HUES48 (cell line): ENCODE measurements at regions not wholly inside any gene's neighbourhood (a gene's known extent, or its start where the extent isn't known, plus 50 kb on each side); places are given as distances from the start of the nearest gene placed in this dataset.

Source experiments
- H3K27ac ChIP-seq: one replicate; pipeline ENCODE4 v1.7.0; 2013; ENCODE audit warnings: low read depth, low read length, inconsistent platforms
- H3K27me3 ChIP-seq: 2 replicates; pipeline ENCODE4 v1.6.1; 2013; ENCODE audit warnings: mild to moderate bottlenecking, low read length; ENCODE audit not compliant: control insufficient read depth, insufficient read depth
- H3K36me3 ChIP-seq: 2 replicates; pipeline ENCODE4 v1.6.1; 2013; ENCODE audit warnings: low read length; ENCODE audit not compliant: control insufficient read depth, insufficient read depth
- H3K4me1 ChIP-seq: 2 replicates; pipeline ENCODE4 v1.6.1; 2013; ENCODE audit warnings: mild to moderate bottlenecking, low read length; ENCODE audit not compliant: control insufficient read depth, insufficient read depth
- H3K4me3 ChIP-seq: 2 replicates; pipeline ENCODE4 v1.5.1; 2013; ENCODE audit warnings: mild to moderate bottlenecking, low read depth, low read length
- H3K9ac ChIP-seq: 2 replicates; pipeline ENCODE4 v1.6.1; 2013; ENCODE audit warnings: mild to moderate bottlenecking, low read depth, low read length, moderate library complexity
- H3K9me3 ChIP-seq: 2 replicates; pipeline ENCODE4 v1.6.1; 2013; ENCODE audit warnings: low read length; ENCODE audit not compliant: control insufficient read depth, insufficient read depth

DNA sequence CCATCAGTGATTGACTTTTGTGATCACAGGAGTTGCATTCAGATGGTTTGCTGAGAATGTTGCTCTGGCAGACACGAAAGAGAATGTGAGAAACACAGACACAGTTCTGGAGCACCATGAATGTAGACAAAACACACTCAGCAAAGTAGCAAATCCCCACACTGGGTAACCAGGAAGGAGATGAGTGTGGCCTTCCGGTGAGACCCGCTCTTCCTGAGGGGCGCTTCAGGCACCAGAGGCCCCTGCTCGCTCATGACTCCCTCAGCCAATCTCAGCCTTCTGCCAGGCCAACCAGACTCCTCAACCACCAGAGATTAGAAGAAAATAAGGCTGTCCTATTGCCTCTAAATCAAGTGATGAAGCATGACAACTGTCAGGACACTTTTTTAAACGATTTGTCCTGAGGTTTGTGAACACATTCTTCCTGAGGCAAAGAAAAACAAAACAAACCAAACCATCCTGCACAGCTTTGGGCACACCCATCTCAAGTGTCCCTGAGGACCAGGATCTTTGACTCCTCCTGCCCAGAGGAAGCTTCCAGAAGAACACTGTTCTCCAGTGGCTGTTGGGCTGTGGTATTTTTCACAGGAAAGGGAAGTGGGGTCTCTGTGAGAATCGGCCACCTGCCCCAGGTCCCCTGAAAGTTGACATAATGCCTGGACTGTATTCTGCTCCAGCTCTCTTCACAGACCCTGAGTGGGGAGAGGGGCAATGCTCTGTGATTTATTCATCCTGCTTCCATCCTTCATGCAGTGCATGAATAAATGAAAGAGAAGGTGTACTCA lies 152.8 kb downstream of the BCL11A start:
- H3K9ac ChIP-seq: no peak overlapping the region
- no peaks in the 10 kb centered on the region for H3K36me3 ChIP-seq
- H3K27ac ChIP-seq: no peak overlapping the region
- no peaks in the 10 kb centered on the region for H3K9me3 ChIP-seq
- no peak overlapping the region for H3K4me3 ChIP-seq
- no peaks in the 10 kb centered on the region for H3K27me3 ChIP-seq
- H3K4me1 ChIP-seq: 0 out of 2 replicates have a peak, but pooled peaks cover 4% of the 10 kb centered on the region

DNA sequence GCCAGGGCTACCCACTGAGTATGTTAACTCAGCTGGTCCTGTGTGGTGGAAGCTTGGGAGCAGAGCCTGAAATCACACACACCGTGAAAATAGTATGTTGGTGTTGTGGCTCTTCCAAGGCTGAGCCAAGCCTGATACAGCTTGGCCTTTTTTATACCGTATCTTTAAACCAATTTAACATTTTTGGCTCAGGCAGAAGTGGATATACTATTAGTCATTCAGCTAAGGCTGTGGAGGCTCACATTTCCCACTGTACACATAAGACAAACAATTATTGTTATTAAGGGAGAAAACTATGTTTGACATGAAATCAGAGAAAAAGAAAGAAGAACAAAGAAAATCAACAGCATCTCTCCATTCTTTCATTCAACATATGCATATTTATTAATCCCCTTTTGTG lies 159.0 kb downstream of the BCL11A start:
- no peaks in the 10 kb centered on the region for H3K4me1 ChIP-seq
- no peaks in the 10 kb centered on the region for H3K27me3 ChIP-seq

DNA sequence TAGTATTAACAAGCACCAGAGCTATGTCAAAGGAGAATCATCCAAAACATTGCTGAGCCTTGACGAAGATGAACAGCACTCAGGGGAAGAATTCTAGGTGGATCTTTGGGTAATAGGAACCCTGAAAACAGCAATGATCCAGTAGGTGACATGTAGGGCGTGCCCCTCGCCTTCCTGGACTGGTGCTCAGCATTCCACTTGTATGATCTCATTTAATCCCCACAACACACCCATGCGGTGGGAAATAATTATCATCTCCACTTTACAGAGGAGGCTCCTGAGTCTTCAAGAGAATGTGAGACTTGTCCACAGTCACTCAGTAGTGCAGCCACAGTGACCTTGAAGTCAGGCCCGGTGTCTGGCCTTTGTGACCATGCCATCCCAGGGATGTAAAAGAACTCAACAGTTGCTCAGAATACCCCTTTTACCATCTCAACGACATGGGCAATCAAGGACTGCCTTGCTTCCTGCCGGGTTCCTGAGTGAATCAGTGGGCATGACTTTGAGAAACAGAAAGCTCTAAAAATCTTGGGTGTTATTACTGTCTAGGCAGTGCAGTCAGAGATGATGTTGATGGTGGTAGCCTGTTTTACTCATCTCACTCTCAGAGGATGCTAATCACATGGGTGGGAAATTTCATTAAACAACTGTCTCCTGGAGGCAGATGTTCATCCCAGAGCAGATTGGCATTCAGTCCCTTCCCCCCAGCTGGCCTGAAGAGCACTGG lies 161.6 kb downstream of the BCL11A start:
- no peaks in the 10 kb centered on the region for H3K9me3 ChIP-seq
- H3K4me1 ChIP-seq: no peaks in the 10 kb centered on the region
- no peak overlapping the region for H3K9ac ChIP-seq
- no peaks in the 10 kb centered on the region for H3K36me3 ChIP-seq
- H3K4me3 ChIP-seq: no peak overlapping the region
- H3K27me3 ChIP-seq: no peaks in the 10 kb centered on the region
- H3K27ac ChIP-seq: no peak overlapping the region

More for the DNA sequence above, 159.0 kb downstream of the BCL11A start:
- Histone ChIP-seq H3K9me3 (no peaks in the 10 kb centered on the region), H3K4me3 (no peak overlapping the region), H3K27ac (no peak overlapping the region), H3K9ac (no peak overlapping the region), H3K36me3 (no peaks in the 10 kb centered on the region)

DNA sequence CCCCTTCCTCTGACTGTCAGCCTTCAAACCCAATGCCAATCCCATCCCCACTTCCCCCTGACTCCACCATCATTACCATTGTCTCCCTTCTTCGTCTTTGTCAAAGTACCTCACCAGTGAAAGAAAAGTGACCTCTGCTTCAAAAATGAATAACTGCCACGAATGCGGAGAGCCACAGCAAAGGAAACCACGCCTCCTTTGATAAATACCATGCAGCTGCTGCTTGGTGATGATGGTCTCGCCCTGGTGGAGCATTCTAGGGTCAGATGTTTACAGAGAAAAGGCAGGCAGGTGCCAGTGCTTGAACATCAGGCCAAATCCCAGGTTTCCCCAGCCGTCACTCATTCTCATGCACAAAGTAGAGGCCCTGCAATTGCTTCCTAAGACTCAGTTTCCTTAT lies 162.2 kb downstream of the BCL11A start:
- H3K4me1 ChIP-seq: no peaks in the 10 kb centered on the region
- no peak overlapping the region for H3K4me3 ChIP-seq
- H3K27me3 ChIP-seq: no peaks in the 10 kb centered on the region
- no peak overlapping the region for H3K9ac ChIP-seq
- no peak overlapping the region for H3K27ac ChIP-seq
- H3K9me3 ChIP-seq: no peaks in the 10 kb centered on the region
- H3K36me3 ChIP-seq: no peaks in the 10 kb centered on the region

DNA sequence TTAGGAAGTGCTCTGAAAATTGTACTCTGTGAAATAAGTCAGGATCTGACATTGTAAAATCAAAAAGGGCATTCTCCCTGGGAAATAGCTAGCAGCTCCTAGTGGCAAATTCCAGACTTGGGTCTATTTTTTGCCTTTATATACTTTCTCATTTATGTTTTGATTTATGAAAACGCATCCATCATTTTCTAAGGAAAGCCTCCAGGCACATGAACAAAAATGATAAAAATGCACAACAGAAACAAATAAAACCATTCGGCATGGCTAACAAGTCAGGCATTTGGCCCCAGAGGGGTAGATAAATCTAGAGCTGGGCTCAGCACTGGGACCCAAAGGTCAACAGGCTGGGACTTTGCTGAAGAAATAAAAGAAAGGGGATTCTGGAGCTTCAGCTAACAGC lies 167.0 kb downstream of the BCL11A start:
- peaks cover 9% of the 10 kb centered on the region for H3K4me1 ChIP-seq
- H3K9ac ChIP-seq: no peak overlapping the region
- no peaks in the 10 kb centered on the region for H3K27me3 ChIP-seq
- H3K36me3 ChIP-seq: no peaks in the 10 kb centered on the region
- H3K9me3 ChIP-seq: no peaks in the 10 kb centered on the region
- H3K4me3 ChIP-seq: no peak overlapping the region
- H3K27ac ChIP-seq: no peak overlapping the region

DNA sequence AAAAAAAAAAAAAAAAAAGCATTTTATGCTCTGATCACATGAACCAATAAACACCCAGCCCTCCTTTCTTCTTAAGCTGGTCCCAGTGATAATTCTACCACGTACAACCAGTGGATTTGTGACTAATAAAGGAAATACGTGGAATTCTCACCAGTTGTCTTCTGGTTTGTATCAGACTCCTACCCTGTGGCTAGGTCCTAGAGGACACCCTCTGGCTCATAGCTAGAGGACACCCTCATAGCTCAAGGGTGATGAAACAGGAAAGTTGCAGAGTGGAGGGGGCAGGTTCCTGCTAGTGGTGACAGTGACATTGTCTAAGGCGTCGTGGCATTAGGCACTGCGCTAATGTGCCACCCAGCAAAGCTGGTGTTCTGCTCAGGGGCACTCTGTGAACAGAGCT lies 167.8 kb downstream of the BCL11A start:
- no peaks in the 10 kb centered on the region for H3K27me3 ChIP-seq
- no peak overlapping the region for H3K4me3 ChIP-seq
- no peak overlapping the region for H3K27ac ChIP-seq

DNA sequence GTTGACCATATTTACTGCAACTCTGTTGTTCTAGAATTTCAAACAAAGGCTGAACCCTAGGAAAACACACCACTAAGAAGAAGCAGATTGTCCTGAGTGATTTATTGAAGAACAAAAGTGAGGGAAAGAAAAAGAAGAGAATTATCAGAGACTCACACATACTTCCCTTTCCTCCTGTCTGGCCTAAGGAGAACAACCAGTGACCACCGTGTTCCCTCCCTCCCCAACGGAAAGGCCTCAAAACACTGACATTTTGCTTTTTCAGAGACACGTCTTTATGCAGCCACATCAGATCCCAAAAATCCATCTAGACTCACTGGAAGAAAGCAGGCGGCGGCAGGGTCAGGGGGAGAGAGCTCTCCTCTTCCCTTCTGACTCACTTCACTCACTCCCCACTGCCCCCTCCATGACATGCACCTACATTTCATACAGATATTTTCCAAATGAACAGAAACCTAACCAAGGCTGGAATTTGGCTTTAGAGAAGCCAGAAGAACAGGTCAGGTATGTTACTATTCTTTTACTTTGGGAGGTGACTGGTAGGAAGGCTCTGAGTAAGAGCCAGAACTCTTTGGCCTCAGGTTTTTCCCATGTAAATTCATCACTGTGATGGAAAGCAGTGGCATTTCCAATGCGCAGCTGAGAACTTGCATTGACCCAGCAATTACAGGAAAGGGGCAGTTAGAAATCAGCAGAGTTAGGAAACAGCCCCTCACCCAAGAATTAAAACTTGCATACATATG lies 169.9 kb downstream of the BCL11A start:
- Histone ChIP-seq H3K36me3 (no peaks in the 10 kb centered on the region), H3K27me3 (no peaks in the 10 kb centered on the region), H3K27ac (no peak overlapping the region)

More for the DNA sequence above, 167.8 kb downstream of the BCL11A start:
- Histone ChIP-seq H3K9me3 (no peaks in the 10 kb centered on the region), H3K36me3 (no peaks in the 10 kb centered on the region), H3K9ac (no peak overlapping the region), H3K4me1 (peaks cover 9% of the 10 kb centered on the region)

DNA sequence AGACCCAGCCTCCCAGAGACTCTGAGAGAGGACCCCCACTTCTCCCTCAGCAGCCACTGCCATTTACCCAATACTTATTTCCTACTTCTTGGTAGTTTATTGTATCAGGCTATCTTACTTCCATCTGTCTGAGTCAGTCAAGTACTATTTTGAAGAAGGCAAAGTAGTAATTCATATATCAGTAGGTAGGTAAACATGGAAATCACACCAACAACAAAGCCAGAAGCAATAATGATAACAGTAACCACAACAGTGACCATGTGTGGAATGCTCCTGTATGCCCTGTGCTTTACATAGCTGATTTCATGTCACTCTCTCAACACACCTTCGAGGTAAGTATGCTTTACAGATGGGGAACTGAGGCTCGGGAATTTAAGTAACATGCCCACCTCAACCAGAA lies 173.0 kb downstream of the BCL11A start:
- H3K27ac ChIP-seq: no peak overlapping the region
- no peak overlapping the region for H3K9ac ChIP-seq
- no peaks in the 10 kb centered on the region for H3K27me3 ChIP-seq
- peaks cover 15% of the 10 kb centered on the region for H3K4me1 ChIP-seq
- H3K9me3 ChIP-seq: no peaks in the 10 kb centered on the region
- no peaks in the 10 kb centered on the region for H3K36me3 ChIP-seq
- no peak overlapping the region for H3K4me3 ChIP-seq

More for the DNA sequence above, 169.9 kb downstream of the BCL11A start:
- Histone ChIP-seq H3K9me3 (no peaks in the 10 kb centered on the region), H3K4me1 (peaks cover 9% of the 10 kb centered on the region), H3K9ac (no peak overlapping the region), H3K4me3 (no peak overlapping the region)

DNA sequence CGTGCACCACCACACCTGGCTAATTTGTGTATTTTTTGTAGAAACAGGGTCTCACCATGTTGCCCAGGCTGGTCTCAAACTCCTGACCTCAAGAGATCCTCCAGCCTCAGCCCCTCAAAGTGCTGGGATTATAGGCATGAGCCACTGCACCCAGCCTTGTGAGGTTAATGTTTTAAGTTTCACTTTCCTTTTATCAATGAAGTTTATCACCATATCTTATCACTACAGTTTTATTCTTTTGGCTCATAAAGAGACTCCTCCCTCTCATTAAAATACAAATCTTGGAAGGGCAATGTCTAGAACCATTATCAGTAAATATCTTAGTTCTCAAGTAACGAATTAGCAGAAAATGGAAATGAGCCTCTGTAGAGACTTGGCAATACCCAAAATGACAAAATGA lies 173.8 kb downstream of the BCL11A start:
- H3K36me3 ChIP-seq: no peaks in the 10 kb centered on the region
- no peaks in the 10 kb centered on the region for H3K9me3 ChIP-seq
- no peak overlapping the region for H3K27ac ChIP-seq
- no peak overlapping the region for H3K9ac ChIP-seq
- no peaks in the 10 kb centered on the region for H3K27me3 ChIP-seq
- H3K4me3 ChIP-seq: no peak overlapping the region
- peaks cover 21% of the 10 kb centered on the region for H3K4me1 ChIP-seq

DNA sequence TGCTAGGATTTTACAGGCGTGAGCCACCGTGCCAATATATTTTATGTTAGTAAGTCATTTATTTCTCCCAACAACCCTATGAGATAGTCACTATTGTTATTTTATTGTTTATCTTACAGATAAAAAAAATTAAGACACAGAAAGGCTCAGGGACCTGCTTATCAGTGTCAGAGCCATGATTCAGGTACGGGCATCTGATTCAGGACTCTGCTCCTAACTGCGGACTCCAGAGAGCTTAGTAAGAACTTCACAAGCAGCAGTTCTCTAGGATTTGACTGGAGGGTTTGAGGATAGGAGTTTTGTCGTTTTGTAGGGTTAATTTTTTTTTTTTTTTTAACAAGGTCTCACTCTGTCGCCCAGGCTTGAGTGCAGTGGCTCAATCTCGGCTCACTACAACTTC lies 174.2 kb downstream of the BCL11A start:
- Histone ChIP-seq H3K4me1 (peaks cover 21% of the 10 kb centered on the region), H3K27ac (no peak overlapping the region), H3K9me3 (no peaks in the 10 kb centered on the region), H3K9ac (no peak overlapping the region), H3K36me3 (no peaks in the 10 kb centered on the region), H3K27me3 (no peaks in the 10 kb centered on the region), H3K4me3 (no peak overlapping the region)

DNA sequence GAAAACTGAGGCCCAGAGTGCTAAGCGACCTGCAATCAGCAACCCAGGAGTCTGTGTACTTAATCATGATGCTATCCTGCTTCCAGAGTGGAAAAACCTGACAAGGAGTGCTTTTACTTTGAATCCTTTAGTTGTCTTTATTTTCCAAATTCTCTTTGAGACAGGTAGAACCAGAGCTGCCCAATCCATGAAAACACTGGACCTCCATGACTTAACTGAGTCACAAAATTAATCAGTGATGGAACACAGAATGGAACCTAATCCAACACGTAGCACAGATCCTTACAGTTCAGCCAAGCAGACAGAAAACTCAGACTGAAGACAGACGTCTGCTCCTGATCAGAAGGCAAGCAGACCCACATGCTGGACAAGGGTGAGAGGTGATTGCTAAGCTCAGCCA lies 175.6 kb downstream of the BCL11A start:
- H3K27me3 ChIP-seq: no peaks in the 10 kb centered on the region
- no peaks in the 10 kb centered on the region for H3K9me3 ChIP-seq
- H3K27ac ChIP-seq: no peak overlapping the region
- H3K4me1 ChIP-seq: peaks cover 12% of the 10 kb centered on the region
- no peak overlapping the region for H3K4me3 ChIP-seq
- H3K9ac ChIP-seq: no peak overlapping the region
- H3K36me3 ChIP-seq: no peaks in the 10 kb centered on the region
